ENCODE measurements at regions not wholly inside any gene's neighbourhood (a gene's known extent, or its start where the extent isn't known, plus 50 kb on each side); places are given as distances from the start of the nearest gene placed in this dataset.

- no peak for TF ChIP-seq CTCF (IDR thresholded peaks at IDR 0.05)
- TF ChIP-seq POLR2A (IDR thresholded peaks at IDR 0.05) = no peak
These were observed 882.8 kb upstream of the ANO3 start for GRCh38 chr11:25449091-25449490.
